Hepatocyte (in vitro differentiated cells): ENCODE measurements at regions not wholly inside any gene's neighbourhood (a gene's known extent, or its start where the extent isn't known, plus 50 kb on each side); places are given as distances from the start of the nearest gene placed in this dataset.

Source experiments
- CTCF ChIP-seq: fragments of 200-600 bp; sonication (generic); IDR thresholded peaks from 2 replicates; pipeline ENCODE4 v1.5.1; 2016; ENCODE audit warnings: antibody characterized with exemption, mild to moderate bottlenecking; ENCODE audit not compliant: poor library complexity
- EZH2phosphoT487 ChIP-seq: fragments of 200-600 bp; sonication (generic); IDR thresholded peaks from one replicate; pipeline ENCODE4 v1.6.1; 2018; ENCODE audit warnings: antibody characterized with exemption, mild to moderate bottlenecking, low read depth, moderate library complexity; ENCODE audit not compliant: unreplicated experiment, severe bottlenecking

- TF ChIP-seq CTCF (no peak), EZH2phosphoT487 (no peak)
These were observed 65.1 kb upstream of the YWHAQ start for GRCh38 chr2:9695941-9696340.
